ENCODE measurements at regions not wholly inside any gene's neighbourhood (a gene's known extent, or its start where the extent isn't known, plus 50 kb on each side); places are given as distances from the start of the nearest gene placed in this dataset.
A peak's percentile ranks its signal among the peaks of the same experiment; 100 is the strongest.

- DNase-seq = no peak
Observed at GRCh38 chr7:18154726-18155125, 127.1 kb upstream of the PRPS1L1 start.

GRCh38 chr7:18157233-18157632, 129.6 kb upstream of the PRPS1L1 start:
- DNase-seq = no peak

- no peak for DNase-seq
Observed at GRCh38 chr7:18162657-18163056, 135.0 kb upstream of the PRPS1L1 start.

- no peak for DNase-seq
Observed at GRCh38 chr7:18163091-18163490, 135.4 kb upstream of the PRPS1L1 start.

GRCh38 chr7:18165166-18165565, 137.5 kb upstream of the PRPS1L1 start:
- DNase-seq = no peak

GRCh38 chr7:18166002-18166401, 138.4 kb upstream of the PRPS1L1 start:
- DNase-seq = no peak

- DNase-seq = no peak
Observed at GRCh38 chr7:18167815-18168214, 140.2 kb upstream of the PRPS1L1 start.

GRCh38 chr7:18174996-18175395, 147.3 kb upstream of the PRPS1L1 start:
- DNase-seq = no peak

- no peak for DNase-seq
Observed at GRCh38 chr7:18175801-18176450, 148.3 kb upstream of the PRPS1L1 start.

- DNase-seq = no peak
Observed at GRCh38 chr7:18177129-18177814, 149.6 kb upstream of the PRPS1L1 start.

- peak; percentile 37 for DNase-seq
Observed at GRCh38 chr7:18177815-18178660, 150.4 kb upstream of the PRPS1L1 start.

GRCh38 chr7:18179093-18179492, 151.4 kb upstream of the PRPS1L1 start:
- DNase-seq = no peak

- DNase-seq = no peak
Observed at GRCh38 chr7:18180685-18181084, 153.0 kb upstream of the PRPS1L1 start.

GRCh38 chr7:18189500-18190126, 162.0 kb upstream of the PRPS1L1 start:
- DNase-seq = no peak

GRCh38 chr7:18191341-18191740, 163.7 kb upstream of the PRPS1L1 start:
- DNase-seq = no peak

GRCh38 chr7:18191862-18192625, 164.4 kb upstream of the PRPS1L1 start:
- no peak for DNase-seq

- DNase-seq = no peak
Observed at GRCh38 chr7:18194616-18195015, 167.0 kb upstream of the PRPS1L1 start.

GRCh38 chr7:18196638-18197037, 169.0 kb upstream of the PRPS1L1 start:
- DNase-seq = no peak

GRCh38 chr7:18198868-18199267, 171.2 kb upstream of the PRPS1L1 start:
- no peak for DNase-seq

- DNase-seq = no peak
Observed at GRCh38 chr7:18200266-18200665, 172.6 kb upstream of the PRPS1L1 start.

- DNase-seq = no peak
Observed at GRCh38 chr7:18200855-18201254, 173.2 kb upstream of the PRPS1L1 start.

- no peak for DNase-seq
Observed at GRCh38 chr7:18201350-18201749, 173.7 kb upstream of the PRPS1L1 start.

Data from KG1 (cell line).